Stimulated activated CD4-positive, alpha-beta T cell treated with anti-CD3 and anti-CD28 coated beads, Interleukin-1b, Interleukin-23, amount 100 ng/mL, for 1 hour (primary cell): ENCODE measurements at regions not wholly inside any gene's neighbourhood (a gene's known extent, or its start where the extent isn't known, plus 50 kb on each side); places are given as distances from the start of the nearest gene placed in this dataset.

Source experiments
- DNase-seq, 2 donors: peaks; one replicate each; pipeline ENCODE4 v3.0.0-alpha.2; 2020; ENCODE audit warnings: low read depth in 2 of 2

DNA sequence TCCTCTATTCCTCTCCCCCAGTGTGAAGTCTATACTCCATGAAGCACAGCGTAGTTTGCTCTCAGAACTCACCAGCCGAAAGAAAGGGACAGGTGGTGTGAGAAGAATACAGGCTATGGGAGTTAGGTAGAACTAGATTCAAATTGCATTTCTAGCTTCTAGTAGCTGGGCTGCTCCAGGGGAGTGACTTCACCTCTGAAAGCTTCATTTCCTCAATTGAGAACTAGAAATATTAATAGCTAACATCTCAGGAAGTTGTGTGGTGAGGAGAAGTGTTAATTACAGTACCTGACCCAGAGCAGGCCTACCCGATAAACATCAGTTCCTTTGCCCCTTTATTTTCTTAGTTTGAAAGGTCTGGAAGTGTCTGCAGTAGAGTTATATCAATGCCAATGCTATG is 484.7 kb upstream of the TENM4 start:
- no peak for DNase-seq

GRCh38 chr11:79922641-79923040 is 481.8 kb upstream of the TENM4 start:
- DNase-seq = no peak

DNA sequence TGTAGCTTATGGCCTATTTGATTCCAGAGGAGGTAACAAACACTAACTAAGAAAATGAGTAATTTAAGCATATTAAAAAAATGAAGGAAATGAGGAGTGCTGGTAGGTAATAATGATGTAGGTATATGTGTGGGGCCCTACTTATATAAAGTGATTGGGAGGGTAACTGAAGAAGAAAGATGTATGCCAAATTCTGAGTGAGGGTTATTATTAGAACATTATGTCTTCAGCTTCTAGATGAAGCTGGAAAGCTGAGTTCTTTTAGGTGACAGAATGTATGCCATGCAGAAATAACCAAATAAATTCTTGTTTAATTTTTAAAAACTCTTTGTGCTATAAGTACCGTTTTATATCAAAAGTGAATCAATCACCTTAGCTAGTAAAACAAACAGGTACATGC is 479.6 kb upstream of the TENM4 start:
- no peak for DNase-seq

DNA sequence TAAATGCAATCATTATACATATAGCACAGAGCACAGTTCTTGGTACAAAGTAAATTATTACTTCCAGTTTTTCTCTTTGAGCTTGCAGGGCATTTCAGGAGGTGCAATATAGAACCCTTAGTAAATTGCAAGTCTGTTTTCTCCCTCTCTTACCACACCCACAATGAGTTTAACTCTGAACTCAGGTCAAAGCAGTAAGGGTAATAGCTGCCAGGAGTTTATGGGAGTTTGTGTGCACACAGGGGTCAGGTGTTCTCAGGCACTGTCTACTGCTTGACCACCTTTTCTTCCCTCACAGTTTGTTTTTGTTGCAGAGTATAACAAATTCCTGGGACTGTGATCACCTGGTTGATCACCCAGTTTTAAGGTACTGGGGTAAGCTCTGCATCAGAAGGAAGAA is 478.5 kb upstream of the TENM4 start:
- no peak for DNase-seq

DNA sequence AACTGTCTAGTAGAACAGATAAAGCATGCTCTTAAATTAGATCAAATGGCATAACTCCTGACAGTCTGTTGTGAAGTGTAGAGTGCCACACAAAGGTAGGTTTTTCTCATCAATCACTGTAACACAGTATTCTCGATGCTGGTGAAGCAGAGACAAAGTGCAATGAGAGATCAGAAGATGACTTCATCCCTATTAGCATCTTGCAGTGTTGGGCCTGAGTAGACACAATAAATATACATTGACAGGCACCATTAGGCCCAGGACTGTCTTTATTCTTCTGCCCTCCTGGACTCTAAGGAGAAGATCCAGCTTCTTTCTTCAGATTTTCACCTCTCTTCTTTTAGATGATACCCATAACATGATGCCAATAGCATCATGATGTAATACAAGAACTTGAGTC is 478.0 kb upstream of the TENM4 start:
- DNase-seq = no peak

DNA sequence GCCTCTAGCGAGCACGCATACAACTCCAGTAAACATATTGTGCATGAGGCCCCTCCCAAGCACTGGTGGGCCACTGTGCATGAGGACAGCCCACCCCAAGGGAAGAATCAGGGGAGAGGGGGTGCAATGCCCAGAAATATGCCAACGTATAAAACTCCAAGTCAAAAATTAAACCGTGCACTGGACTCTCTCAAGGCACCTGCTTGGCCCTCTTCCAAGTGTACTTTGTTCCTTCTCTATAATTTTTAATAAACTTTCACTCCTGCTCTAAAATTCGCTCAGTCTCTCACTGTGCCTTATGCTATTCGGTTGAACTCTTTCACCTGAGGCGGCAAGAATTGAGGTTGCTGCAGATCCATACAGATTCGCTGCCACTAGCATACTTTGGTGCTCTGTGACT is 465.3 kb upstream of the TENM4 start:
- DNase-seq = no peak

DNA sequence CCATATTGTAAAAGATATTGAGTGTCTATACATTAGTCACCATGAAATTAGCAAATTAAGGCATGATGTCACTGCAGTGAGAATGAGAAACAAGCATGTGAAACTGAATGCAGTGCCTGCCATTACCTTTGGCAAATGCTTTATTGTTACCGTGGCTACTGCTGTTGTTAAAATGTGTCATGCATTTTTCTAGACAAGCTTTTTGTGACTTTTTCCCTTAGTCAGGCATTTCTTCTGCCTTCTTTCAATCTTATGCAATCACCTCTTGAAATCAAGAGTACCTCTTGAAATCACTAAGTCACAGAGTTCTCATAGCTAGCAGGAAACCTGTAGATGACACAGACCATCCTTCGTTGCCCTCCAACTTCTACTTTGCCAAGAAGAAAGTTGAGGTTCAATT is 461.7 kb upstream of the TENM4 start:
- DNase-seq = no peak

GRCh38 chr11:79897896-79898295 is 457.1 kb upstream of the TENM4 start:
- DNase-seq = no peak

GRCh38 chr11:79896258-79896657 is 455.4 kb upstream of the TENM4 start:
- no peak for DNase-seq

GRCh38 chr11:79894111-79894510 is 453.3 kb upstream of the TENM4 start:
- DNase-seq = no peak

DNA sequence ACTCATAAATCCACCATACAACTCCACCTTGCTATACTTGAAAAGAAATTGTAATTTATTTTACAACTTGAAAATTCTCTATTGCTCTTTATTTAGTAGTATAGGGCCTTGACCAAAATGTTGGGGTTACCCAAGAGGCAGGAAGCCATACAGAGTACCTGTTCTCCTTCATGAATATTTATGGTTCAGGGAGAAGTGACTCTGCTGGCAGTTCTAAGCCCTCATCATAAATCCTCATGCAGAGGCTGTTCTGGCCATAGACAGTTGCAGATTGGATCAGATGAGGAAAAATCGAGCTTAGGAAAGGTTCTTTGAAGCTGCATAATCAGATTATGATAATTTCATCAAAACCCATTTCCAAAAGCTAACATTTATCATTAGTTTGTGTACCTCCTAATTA is 449.4 kb upstream of the TENM4 start:
- no peak for DNase-seq

DNA sequence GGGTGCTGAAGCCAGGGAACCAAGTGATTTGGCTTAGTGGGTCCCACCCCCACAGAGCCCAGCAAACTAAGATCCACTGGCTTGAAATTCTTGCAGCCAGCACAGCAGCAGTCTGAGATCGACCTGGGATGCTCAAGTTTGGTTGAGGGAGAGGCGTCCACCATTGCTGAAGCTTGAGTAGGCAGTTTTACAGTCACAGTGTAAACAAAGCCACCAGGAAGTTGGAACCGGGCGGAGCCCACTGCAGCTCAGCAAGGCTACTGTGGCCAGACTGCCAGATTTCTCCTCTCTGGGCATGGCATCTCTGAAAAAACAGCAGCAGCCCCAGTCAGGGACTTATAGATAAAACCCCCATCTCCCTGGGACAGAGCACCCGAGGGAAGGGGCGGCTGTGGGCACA is 424.1 kb upstream of the TENM4 start:
- DNase-seq = no peak

- no peak for DNase-seq
These were observed 419.5 kb upstream of the TENM4 start for GRCh38 chr11:79860336-79860735.

- DNase-seq = no peak
These were observed 416.8 kb upstream of the TENM4 start for GRCh38 chr11:79857377-79858214.

- no peak for DNase-seq
These were observed 411.3 kb upstream of the TENM4 start for GRCh38 chr11:79852176-79852575.

GRCh38 chr11:79845002-79845709 is 404.3 kb upstream of the TENM4 start:
- no peak for DNase-seq

- DNase-seq = no peak
These were observed 393.2 kb upstream of the TENM4 start for GRCh38 chr11:79834015-79834414.

GRCh38 chr11:79830446-79830845 is 389.6 kb upstream of the TENM4 start:
- no peak for DNase-seq

DNA sequence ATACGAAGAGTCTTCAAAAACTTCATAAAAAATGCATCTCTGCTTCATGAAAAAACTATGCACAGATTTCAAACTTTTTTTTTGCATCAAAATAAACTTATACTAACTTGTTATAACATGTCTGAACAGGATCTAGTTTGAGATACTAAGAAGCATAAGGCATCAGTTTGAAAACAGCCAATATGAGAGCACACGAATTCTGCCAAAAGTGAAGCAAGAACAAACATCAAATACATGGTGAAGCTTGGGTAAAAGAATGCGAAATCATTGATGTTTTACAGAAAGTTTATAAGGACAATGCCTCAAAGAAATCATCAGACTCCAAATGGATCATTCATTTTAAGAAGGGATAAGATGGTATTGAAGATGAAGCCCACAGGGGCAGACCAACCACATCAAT is 389.1 kb upstream of the TENM4 start:
- DNase-seq = no peak

DNA sequence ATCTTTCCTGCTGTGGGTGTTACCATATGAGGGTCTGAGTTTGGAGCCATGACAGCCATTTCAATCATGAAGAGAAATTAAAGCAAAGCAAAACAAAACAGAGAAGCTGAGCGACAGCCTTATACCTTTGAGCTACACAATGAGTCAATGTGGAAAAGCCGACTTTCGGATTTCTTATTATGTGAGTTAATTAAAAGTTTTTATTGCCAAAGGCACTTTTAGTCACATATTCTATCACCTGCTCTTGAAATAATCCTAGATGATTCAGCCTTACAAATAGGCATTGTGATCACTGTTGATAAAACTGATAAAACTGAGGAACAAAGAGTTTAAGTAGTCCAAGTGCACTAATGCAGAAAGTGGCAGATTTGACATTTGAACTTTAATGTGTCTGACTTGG is 381.9 kb upstream of the TENM4 start:
- no peak for DNase-seq

GRCh38 chr11:79813551-79813950 is 372.7 kb upstream of the TENM4 start:
- DNase-seq = no peak

DNA sequence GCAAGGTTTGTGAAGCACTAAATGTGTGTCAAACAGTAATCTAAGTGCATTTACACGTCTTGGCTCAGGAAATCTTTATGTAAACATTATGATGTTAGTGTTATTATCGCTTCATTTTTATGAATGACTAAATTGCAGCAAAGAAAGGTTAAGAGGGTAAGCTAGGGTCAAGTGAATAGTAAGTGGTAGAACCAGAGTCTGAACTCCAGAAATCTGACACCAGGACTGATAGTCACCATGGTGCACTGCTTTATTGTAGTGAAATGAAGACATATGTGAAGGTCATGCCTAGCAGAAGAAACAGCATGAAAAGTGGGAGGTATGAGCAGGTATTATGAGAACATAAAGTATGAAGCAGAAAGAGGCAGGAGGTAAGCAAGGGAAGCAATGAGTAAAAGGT is 368.7 kb upstream of the TENM4 start:
- DNase-seq = no peak

DNA sequence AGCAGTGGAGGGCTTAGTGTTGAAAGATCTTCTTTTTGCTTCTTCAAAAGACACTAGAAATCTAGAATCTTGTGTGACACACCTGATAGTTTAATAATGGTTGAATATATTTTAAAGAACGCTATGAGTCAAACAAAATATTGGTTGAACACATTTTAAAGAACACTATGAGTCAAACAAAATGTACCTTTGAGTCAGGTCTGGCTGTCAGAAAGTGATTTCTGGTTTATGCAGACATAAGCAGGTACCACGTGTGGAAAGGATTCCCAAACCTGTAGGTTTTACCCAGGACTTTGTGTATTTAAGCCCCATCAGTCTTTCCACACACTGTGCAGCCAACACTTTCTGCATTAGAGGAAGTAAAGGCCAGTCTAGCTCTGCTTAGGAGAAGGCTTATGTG is 366.7 kb upstream of the TENM4 start:
- DNase-seq = no peak

DNA sequence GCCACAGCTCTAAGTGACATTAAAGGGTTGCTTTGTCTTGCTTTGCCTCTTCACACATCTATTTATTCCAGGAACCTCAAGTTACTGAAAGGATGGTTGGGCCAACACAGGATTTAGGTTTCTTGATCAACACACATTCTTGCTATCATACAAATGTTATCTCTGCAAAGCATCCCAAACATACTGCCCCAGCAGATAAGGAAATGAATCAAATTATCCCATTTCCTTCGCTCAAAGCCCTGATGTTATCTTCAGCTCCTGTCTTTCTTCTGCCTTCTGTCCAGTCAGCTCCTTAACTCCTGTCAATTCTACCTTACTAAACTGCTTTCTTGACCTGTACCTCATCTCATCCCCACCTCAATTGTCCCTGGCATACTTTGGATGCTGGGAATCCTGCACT is 355.9 kb upstream of the TENM4 start:
- DNase-seq = no peak
